Prostate gland (tissue), 2 donors: ENCODE measurements at regions not wholly inside any gene's neighbourhood (a gene's known extent, or its start where the extent isn't known, plus 50 kb on each side); places are given as distances from the start of the nearest gene placed in this dataset.

Source experiments
- DNase-seq: peaks from one replicate; pipeline ENCODE4 v3.0.0-alpha.2; 2019; ENCODE audit warnings: low spot score
- H3K27ac ChIP-seq, 2 donors: fragments of 200-600 bp; sonication (generic); 2 replicates each; pipeline ENCODE4 v1.5.1; 2017 to 2019
- H3K27me3 ChIP-seq: fragments of 200-600 bp; sonication (generic); replicated peaks from 2 replicates; pipeline ENCODE4 v1.5.1; 2019; ENCODE audit not compliant: insufficient read depth
- H3K36me3 ChIP-seq, 2 donors: fragments of 200-600 bp; sonication (generic); 1 replicate in 1 of 2; 2 replicates in 1 of 2; pipeline versions ENCODE4 v1.5.1 to v1.8.1; 2017 to 2019
- H3K4me1 ChIP-seq: fragments of 200-600 bp; sonication (generic); replicated peaks from 2 replicates; pipeline ENCODE4 v1.5.1; 2019
- H3K4me3 ChIP-seq, 2 donors: fragments of 200-600 bp; sonication (generic); 2 replicates each; pipeline ENCODE4 v1.5.1; 2017 to 2019
- H3K9me3 ChIP-seq: fragments of 200-600 bp; sonication (generic); 2 replicates; pipeline ENCODE4 v1.5.1; 2017
- CTCF ChIP-seq, 4 experiments: fragments of 200-600 bp in 2 of 4; fragments of 450-650 bp in 2 of 4; sonication (generic) in 2 of 4; IDR thresholded peaks; 1 replicate in 3 of 4; 2 replicates in 1 of 4; pipeline ENCODE4 v1.5.1; 2016 to 2019; ENCODE audit warnings: antibody characterized with exemption in 4 of 4, mild to moderate bottlenecking in 2 of 4, moderate library complexity in 2 of 4
- POLR2A ChIP-seq: fragments of 450-650 bp; IDR thresholded peaks from one replicate; pipeline ENCODE4 v1.6.1; 2016; ENCODE audit warnings: antibody characterized with exemption, mild to moderate bottlenecking
- POLR2AphosphoS5 ChIP-seq: sonication (generic); formaldehyde crosslinking; IDR thresholded peaks from one replicate; pipeline ENCODE4 v1.6.1; 2017; ENCODE audit warnings: antibody characterized with exemption
- WGBS: methylation state at CpG from one replicate; pipeline ENCODE4 v1.1.5; 2018; 5-methylcytosine and 5-hydroxymethylcytosine counted together
- intact Hi-C: fragments of 100-400 bp; cut with DNase I; formaldehyde crosslinking; loops from one replicate; pipeline ENCODE4 v1.14.2; 2022

GRCh38 chr5:68457285-68457684, 241.7 kb downstream of the PIK3R1 start:
- intact Hi-C loops, result loop anchor here (5.0 to 10.0 kb wide), 2 partner anchors 170 to 1212 kb away; no protein-coding TSS in a partner anchor
- no peak for TF ChIP-seq CTCF (IDR thresholded peaks at IDR 0.05)
- TF ChIP-seq POLR2AphosphoS5, result no peak
- TF ChIP-seq POLR2A, result no peak
- H3K27me3 ChIP-seq, result no peaks in the 10 kb centered on the region
- H3K4me3 ChIP-seq, result no peak overlapping the region
- 92% methylated on average over 8 of the region's 8 CpGs for WGBS
- H3K9me3 ChIP-seq, result no peaks in the 10 kb centered on the region
- H3K4me1 ChIP-seq, result no peaks in the 10 kb centered on the region
- H3K36me3 ChIP-seq, result no peaks in the 10 kb centered on the region
- H3K27ac ChIP-seq, result peak overlapping the region; percentile 4 to 13
- DNase-seq, result no peak

- no peaks in the 10 kb centered on the region for H3K4me1 ChIP-seq
- H3K27ac ChIP-seq, result no peak overlapping the region
- 48% methylated on average over 3 of the region's 3 CpGs for WGBS
- no peak for TF ChIP-seq POLR2AphosphoS5
- intact Hi-C loops, result loop anchor here (5.0 to 10.0 kb wide), 2 partner anchors 171 to 1214 kb away; no protein-coding TSS in a partner anchor
- H3K27me3 ChIP-seq, result no peaks in the 10 kb centered on the region
- no peaks in the 10 kb centered on the region for H3K9me3 ChIP-seq
- no peak overlapping the region for H3K4me3 ChIP-seq
- no peaks in the 10 kb centered on the region for H3K36me3 ChIP-seq
- DNase-seq, result no peak
These were observed 243.0 kb downstream of the PIK3R1 start for GRCh38 chr5:68458416-68459021.

- Histone ChIP-seq H3K4me1 (no peaks in the 10 kb centered on the region), H3K36me3 (no peaks in the 10 kb centered on the region), H3K27me3 (no peaks in the 10 kb centered on the region), H3K27ac (no peak overlapping the region), H3K9me3 (no peaks in the 10 kb centered on the region), H3K4me3 (no peak overlapping the region)
- intact Hi-C loops, result loop anchor here (5.0 to 10.0 kb wide), 2 partner anchors 172 to 1214 kb away; no protein-coding TSS in a partner anchor
- WGBS, result 29% methylated on average over 3 of the region's 3 CpGs
- TF ChIP-seq POLR2AphosphoS5 (no peak), POLR2A (no peak)
- DNase-seq, result no peak
These were observed 243.7 kb downstream of the PIK3R1 start for GRCh38 chr5:68459093-68459809.

GRCh38 chr5:68459810-68460139, 244.2 kb downstream of the PIK3R1 start:
- intact Hi-C loops, result loop anchor here (5.0 to 10.0 kb wide), 3 partner anchors 172 to 1215 kb away; no protein-coding TSS in a partner anchor
- H3K36me3 ChIP-seq, result no peaks in the 10 kb centered on the region
- TF ChIP-seq POLR2A (no peak), CTCF (IDR thresholded peaks at IDR 0.05) (no peak), POLR2AphosphoS5 (no peak)
- WGBS, result 46% methylated on average over 3 of the region's 3 CpGs
- H3K9me3 ChIP-seq, result no peaks in the 10 kb centered on the region
- H3K4me3 ChIP-seq, result no peak overlapping the region
- H3K27me3 ChIP-seq, result no peaks in the 10 kb centered on the region
- no peaks in the 10 kb centered on the region for H3K4me1 ChIP-seq
- H3K27ac ChIP-seq, result no peak overlapping the region
- DNase-seq, result no peak

GRCh38 chr5:68460147-68460798, 244.7 kb downstream of the PIK3R1 start:
- H3K4me3 ChIP-seq, result no peak overlapping the region
- no peak for TF ChIP-seq POLR2A
- peak; percentile 44 to 54 (median 46) for TF ChIP-seq CTCF (IDR thresholded peaks at IDR 0.05)
- no peak for TF ChIP-seq POLR2AphosphoS5
- intact Hi-C loops, result loop anchor here (10.0 kb wide), 1 partner anchor 495 kb away; no protein-coding TSS in a partner anchor
- H3K27me3 ChIP-seq, result no peaks in the 10 kb centered on the region
- peak; percentile 7 for DNase-seq
- H3K36me3 ChIP-seq, result no peaks in the 10 kb centered on the region
- no peaks in the 10 kb centered on the region for H3K4me1 ChIP-seq
- H3K9me3 ChIP-seq, result no peaks in the 10 kb centered on the region
- WGBS, result 65% methylated on average over 3 of the region's 3 CpGs
- H3K27ac ChIP-seq, result no peak overlapping the region
